ENCODE measurements at regions not wholly inside any gene's neighbourhood (a gene's known extent, or its start where the extent isn't known, plus 50 kb on each side); places are given as distances from the start of the nearest gene placed in this dataset.

DNA sequence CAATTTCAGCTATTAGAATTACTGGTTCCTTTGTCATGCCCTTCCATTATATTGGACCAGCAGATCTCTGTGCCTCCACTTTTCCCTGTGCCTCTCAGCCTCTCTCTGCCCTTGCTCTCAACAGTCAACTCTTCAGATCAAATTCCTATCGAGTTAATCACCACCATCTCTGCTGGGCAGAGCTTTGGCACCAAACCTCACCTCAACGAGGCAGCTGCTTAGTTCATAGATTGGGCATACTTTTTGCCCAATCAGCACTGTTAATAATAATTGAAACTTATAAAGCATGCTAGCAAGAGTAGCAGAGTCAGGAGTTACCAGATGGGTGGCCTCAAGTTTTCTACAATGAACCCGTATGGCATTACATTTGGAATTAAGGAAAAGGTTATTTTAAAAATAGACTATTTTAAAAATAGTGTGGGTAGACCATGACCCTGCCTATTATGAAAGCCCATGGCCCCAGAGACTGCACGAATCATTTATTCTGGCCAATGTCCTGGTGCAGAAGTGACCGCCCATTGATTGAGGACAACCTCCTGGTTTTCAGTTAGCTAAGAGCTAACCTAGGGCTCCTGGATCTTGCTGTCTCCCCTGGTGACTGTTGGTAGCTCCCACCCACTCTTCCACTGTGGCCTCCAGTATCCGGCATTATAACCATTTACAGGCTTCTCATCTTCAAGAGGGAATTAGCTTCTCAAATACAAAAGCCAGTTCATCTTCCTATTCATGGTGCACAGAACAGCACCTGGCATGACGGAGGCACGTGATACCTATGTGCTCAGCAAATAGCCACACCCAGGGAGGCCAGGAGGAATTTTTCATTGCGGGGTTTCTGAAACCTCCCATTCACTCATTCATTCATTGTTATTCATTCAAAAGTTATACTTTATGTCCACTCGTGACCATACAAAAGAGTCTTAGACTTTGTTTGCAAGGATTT lies 265.4 kb downstream of the INHBA start:
- TF ChIP-seq EZH2phosphoT487 (IDR thresholded peaks at IDR 0.05; ENCODE audit: low read depth, severe bottlenecking, unreplicated experiment) (no peak), CTCF (IDR thresholded peaks at IDR 0.05; ENCODE audit: poor library complexity) (no peak), EZH2 (IDR thresholded peaks at IDR 0.05; ENCODE audit: borderline replicate concordance) (no peak)
